ENCODE measurements at regions not wholly inside any gene's neighbourhood (a gene's known extent, or its start where the extent isn't known, plus 50 kb on each side); places are given as distances from the start of the nearest gene placed in this dataset.

DNA sequence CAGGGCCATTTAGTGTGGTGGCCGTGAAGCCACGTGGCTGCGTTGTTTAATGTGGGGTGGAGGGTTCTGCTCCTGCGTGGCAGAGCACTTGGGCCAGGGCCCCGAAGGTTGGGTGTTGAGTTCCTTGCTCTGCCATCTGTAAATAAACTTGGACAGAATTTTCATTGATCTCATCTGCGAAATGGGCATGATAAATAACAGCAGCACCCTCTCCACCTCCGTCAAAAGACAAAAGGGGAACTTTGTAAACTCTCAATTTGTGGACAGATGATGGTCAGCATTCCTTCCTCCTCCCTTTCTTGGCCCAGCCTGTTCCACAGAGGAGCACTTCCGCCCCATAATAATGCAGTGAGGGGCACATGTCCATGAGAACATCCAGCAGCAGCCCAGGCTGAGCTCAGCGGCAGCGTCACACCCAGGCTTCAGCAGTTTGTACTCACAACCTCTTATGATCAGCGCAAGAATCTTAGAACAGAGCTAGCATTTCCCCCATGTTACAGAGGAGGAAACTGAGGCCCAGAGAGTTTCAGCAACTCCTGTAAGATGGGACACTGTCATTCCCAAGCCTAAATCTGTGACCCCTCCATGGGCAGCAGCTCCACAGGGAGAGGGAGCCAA lies 874.5 kb downstream of the BRD1 start:
- no peak for DNase-seq

DNA sequence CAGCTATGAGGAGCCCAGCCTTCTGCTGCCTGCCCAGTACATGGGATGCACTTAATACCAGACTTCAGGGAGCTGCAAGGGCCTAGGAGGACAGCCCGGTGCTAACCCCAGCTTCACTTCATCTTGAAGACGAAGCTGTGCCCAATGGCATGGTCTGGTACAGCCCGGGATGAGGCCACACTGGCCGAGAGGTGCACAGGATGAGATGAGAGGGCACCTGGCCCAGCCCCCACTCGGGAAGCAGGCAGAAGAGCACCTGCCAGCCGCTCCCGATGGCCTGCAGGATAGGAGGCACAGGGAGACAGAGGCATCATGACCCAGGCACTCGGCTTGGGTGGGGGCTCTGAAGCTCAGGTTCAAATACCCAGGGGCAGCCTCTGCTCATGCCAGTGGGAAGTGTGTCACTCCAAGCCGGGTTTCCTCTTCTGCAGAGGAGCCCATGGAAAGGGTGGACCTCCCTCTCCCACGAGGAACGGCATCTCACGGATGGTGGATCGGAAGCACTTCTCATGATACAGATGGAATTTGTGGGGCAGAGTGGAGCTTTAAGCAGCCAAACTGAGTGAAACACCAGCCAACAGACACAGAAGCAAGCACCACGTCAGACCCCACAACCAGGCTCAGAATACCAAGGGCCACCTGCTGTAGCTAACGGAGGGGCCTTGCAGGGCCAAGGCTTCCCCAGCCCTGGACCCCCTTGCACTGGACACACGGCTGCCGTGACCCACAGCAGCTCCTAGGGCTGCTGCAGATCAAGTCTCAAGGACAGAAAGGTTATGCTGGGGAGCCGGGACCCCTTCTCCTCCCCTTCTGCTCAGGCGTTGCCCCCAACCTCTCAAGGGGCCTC lies 875.2 kb downstream of the BRD1 start:
- no peak for DNase-seq

DNA sequence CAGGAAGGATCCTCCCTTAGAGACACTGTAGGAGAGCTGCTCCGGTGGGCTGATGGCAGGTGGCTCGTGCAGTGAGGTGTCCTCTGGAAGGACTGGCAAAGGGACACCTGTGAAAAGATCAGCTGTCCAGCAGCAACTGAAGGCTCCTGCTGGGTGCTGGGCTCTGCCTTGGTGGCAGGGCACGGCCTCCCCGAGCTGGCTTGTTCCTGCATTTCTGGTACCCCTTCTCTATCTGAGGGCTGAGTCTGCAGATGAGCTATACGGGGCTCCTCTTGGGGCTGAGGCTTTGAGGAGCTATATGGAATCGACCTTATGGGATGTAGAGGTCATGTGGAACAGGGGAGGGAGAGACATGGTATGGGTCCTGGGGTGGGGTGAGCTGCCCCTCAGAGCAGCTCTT lies 875.8 kb downstream of the BRD1 start:
- no peak for DNase-seq

DNA sequence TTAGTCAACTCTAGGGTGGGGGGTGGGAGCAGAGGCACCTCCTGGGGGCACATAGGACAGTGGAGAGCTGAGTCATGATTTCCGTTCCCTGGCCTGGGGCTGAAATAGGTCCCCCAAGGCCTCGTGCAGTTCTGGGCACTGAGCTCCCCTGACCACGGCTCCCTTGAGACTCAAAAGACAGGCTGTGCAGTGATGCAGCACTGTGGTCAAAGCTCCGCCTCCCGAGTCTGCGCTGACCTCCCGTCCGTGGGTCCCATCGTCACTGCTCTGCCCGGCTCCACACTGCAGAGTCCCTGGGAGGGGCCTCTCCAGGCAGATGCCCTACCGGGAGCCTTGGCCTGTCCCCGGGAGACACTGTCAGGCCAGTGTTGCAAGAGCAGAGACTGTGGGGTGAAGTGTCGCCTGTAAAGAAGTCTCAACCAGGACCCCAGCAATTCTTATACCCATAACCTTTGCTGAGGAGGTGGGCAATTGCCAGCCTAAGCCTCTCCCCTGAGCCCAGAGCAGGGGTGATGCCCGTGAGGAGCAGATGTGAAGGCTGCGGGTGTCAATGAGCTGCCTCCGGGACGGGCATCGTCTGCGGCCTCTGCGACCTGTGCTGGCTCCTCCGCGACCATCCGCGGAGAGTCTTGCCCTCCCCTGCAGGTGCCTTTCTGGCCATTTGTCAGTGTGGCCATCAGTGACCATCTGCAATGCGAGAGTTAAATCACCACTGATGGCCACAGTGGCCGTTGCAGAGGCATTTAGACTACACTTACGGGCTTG lies 877.3 kb downstream of the BRD1 start:
- no peak for DNase-seq

DNA sequence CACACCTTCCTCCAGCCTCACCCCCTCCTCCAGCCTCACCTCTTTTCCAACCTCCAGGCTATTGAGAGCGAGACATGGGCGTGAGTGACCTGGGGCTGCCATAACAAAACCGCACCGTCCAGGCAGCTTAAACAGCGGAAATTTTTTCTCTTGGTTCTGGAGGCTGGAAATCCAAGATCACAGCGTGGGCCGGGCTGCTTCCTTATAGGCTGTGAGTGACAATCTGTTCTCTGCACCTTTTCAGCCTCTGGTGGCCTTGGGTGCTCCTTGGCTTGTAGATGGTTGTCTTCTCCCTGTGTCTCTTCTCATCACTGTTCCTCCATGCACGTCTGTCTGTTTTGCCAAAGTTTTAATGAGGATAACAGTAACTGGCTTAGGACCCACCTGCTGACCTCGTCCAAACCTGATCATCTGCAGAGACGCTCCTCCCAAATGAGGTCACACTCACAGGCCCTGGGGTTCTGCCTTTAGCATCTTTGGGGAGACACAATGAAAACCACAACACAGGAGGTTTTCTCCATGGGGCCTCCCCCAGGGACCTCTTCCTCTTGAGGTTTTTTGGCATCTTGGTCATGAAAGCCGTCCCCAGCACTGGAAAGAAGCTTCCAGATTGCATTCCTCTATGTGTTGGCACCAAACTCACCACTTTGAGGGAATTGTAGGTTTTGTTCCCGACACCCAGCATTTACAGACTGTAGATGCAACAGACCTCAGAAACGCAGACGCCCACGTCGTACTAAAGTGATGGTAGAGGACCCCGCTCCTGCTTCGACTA lies 878.1 kb downstream of the BRD1 start:
- DNase-seq, result no peak

DNA sequence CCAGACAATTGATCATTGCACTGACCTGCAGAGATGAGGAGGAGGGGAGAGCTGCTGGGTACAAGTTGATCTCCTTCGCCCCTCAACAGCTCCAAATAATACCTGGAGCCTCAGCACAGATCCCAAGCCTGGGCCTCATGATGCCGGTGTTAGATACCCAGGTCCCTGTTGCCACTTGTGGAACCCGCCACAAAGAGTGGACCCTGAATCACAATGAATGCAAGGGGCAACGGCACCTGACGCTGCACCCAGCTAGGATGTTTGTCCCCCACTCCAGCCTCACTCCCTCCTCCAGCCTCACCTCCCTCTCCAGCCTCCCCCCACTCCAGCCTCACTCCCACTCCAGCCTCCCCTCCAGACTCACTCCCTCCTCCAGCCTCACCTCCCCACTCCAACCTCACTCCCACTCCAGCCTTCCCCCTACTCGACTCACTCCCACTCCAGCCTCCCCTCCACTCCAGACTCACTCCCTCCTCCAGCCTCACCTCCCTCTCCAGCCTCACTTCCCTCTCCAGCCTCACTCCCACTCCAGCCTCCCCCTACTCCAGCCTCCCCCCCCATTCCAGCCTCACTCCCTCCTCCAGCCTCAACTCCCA lies 879.0 kb downstream of the BRD1 start:
- DNase-seq, result no peak

DNA sequence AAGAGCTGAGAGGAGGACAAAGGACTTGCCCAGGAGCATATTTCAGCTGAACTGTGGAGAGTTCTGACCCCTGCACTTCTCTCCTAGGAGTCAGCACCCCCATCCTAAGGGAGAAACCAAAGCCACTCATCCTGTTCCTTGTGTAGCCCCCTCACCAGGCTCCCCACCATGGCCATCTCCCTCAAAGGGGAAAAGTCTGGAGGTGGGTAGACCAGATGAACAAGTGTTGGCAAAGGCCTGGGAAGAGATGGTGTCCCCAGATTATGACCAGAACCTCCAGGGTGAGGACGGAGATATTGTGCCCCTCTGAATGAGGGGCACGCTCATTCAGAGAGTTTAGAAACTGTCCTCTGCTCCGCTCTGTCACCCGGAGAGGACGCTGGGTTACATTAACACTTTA lies 880.0 kb downstream of the BRD1 start:
- no peak for DNase-seq

DNA sequence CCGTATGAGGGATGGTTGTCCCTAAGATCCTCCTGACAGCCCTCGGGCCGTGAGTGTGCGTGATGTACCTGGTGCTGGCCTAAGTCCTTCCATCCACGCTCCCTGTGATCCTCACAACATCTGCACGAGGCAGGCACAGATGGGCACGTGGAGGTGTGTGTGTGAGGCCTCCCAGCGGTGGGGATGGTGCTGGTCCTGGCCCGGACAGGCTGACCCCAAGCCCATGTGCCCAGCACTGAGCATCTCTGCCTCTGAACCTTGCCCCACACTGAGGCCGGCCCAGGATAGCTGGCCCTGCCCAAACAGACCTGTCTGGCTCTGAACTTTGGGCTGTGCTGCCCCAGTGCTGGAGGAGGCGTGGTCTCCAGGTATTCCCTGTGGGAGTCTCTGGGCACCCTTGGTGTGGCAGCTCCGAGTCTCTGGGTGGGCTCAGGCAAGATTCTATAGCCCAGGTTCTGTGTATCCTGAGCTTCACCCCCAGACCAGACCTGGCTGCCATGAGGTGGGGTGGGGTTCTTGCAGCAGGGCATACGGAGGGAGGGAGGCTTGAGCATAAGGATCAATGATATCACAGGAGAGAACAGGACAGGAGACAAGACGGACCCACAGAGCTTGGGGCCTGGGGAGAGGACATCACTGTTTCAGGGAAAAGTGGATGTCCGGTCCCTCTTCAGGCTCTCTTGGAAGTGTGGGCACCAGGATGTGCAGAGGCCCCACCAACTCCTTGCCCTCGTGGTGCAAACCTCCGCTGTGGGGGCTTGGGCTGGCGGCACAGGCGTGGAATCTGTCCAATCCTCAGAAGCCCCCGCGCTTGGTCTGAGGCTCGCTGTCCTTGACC lies 881.8 kb downstream of the BRD1 start:
- DNase-seq, result no peak

DNA sequence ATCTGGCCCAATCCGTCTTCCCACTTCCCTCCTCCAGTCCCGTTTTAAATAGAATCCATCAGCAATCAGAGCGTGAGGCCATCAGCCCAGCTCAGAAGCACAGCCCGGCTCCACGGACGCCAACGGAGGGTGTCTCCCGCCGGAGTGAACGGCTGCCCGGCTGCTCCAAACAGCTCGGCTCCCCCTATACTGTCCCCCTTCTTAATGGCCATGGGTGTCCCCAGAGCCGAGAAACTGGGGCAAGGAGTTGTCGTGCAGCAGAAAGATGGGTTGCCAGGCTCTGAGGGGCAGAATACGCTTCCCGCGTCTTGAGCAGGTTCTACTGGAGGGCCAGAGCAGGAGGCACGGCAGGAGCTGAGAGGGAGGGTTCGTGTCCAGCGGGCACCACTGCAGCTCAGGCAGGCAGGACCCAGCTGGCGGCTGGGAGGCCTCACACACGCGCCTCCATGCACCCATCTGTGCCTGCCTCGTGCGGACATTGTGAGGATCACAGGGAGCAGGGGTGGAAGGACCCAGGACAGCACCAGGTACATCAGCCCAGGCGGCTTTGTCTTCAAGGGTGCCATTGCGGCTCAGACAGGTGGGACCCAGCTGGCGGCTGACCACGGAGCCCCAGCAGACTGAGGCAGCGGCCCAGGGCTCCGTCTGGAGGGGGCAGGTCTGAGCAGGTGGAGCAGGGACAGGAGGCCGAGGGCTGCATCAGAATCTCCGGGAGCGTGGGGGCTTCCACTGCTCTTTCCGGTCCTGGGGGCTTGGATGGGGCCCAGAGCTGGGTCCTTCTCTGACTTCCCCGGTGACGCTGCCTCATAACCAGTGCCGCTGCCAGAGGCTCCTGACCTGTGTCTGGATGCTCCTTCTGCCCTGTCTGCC lies 882.7 kb downstream of the BRD1 start:
- DNase-seq, result no peak

DNA sequence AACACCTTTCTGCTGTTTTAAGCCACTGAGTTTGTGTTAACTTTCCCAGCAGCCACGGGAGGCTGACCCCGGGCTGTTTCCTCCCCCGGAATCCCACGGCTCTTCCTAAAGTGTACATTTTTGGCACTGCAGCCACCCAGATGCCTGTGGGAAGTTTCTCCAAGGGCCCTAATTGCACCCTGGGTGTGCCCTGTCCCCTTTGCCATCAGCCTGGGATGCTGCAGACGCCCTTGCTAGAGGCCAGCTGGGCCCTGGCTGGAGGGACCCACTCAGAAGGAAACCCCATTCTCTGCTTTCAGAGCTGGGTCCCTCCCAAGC lies 883.3 kb downstream of the BRD1 start:
- DNase-seq, result no peak

DNA sequence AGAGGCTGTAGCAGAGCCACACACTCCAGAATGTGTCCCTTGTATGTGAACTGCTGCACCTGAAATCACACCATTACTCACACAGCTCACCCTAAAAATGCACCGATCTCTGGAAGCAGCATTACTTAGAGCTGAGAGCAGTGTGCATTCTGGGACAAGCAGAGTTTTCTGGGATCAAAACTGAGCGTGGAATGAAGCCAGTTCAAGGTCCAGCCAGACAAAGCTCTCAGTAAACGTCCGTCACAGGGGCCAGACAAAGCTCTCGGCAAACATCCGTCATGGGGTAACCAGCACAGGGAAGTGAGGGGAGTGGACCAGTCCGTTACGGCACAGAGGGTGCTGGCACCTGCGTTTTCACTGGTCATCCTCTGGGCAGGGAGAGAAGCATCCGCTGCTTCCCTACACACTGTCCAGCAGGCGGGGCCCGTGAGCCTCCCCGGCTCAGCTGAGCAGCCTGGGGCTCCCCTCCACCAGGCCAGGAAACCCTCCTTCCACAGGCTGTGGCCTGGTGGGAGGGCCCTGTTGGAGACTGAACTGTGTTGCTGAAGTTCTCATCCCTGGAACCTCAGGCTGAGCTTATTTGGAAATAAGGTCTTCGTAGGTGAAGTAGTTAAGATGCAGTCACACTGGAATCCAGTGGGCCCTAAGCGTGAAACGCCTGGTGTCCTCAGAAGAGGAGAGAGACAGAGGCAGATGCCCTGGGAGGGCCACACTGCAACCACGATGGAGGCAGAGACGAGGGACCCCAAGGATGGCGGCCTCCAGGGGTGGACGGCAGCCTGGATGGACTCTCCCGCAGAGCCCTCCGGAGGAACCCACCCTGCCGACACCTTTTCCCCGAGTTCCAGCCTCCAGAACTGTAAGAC lies 883.9 kb downstream of the BRD1 start:
- DNase-seq, result peak; percentile 10

DNA sequence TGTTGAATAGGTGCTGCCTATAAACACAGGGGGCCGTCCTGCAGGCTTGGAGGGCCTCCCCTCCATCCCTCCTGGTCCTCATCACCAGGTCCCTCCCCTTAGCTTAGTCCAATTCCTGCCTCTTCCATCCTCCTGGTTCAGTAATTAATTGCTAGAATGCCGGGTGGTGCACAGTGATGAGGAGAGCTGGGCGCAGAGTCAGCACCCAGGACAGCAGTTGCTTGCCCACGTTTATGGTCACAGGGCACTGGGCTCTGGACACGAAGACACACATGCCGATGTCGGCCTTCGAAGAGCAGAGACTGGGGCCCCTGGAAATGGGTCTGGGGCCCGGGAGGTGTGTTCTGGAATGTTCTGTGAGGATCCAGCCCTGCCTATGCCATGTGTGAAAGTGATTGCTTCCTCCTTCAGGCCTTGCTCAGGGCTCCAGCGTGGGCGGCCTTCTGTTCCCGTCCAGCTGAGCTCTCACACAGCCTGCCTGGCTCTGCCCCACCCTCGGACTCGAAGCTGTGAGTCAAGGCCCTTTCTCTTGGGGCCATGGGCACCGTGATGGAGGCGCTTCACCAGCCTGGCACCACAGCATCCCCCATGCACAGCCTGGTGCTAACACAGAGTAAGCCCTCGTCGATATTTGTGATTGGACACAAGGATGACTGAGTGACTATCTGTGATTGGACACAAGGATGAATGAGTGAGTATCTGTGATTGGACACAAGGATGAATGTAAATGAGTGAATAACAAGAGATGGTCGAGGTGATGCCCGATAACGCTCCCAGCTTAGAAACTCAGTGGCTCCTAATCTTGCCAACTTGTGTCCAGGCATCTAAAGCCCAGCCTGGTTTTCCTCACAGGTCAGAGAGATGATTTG lies 884.7 kb downstream of the BRD1 start:
- no peak for DNase-seq

DNA sequence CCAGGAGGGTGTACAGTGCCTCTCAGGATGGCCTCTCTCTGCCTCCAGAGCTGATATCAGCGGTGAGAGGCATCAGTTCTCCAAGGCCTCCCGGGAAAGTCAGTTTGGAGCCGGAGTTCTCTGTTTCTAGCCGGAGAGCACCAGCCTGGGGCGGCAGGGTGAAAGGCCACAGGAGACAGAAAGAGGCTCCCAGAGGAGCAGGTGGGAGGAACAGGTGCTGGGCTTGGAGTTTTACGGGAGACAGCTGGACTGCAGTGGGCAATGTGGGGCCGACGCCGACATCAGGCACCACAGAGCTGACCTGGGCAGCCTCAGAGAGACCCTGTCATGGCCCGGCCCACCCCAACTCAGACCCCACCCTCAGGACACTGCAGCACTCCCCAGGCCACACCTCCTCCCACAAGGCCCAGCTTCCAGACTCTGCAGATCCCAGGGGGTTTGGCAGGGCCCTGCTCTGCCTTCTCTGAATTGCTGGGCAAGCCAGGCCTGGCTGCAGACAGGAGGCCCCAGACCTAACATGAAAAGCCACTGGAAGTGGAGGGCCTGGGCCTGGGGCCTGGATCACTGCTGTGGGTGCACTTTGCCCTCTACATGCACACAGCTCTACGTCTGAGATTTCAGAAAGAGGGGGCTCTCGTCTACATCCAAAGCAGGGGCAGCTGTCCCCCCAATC lies 885.6 kb downstream of the BRD1 start:
- DNase-seq, result no peak

DNA sequence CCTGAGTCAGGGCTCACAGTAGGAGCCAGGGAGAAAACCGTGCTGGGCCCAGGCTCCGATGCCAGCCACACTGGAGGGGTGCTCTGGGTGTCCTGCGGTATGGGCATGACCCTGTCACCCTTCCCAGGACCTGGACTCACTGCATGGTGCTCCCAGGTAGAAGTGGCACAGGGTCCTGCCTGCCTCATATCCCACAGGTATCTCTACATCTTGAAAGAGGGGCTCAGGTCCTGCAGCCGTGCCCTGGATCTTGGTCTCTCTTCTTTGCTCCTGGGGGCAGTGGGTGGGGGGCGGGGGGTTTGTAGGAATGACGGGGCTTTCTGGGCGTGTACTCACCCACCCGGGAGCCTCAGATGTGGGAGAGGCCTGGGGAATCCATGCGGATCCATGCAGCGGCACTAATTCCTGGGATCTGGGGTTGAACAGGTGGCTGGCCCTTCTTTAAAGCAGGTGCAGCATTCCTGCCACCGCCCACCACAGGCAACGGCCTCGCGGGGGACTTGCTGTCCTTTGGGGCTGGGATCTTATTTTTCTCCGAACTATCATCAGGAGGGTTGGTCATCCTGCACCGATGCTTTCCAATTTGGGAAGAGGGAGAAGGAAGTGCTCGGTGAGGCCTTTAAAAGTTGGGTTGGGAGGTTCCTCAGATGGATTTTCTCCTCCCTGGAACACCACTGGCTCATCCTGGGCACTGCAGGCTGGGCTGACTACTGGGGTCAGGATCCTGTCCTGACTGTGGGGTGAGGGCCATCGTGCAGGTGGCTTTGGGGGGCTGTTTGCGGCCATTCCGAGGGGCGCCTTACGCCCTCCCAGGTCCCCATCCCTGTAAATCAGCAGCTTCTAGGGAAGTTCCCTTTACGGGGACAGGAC lies 886.4 kb downstream of the BRD1 start:
- DNase-seq, result no peak

DNA sequence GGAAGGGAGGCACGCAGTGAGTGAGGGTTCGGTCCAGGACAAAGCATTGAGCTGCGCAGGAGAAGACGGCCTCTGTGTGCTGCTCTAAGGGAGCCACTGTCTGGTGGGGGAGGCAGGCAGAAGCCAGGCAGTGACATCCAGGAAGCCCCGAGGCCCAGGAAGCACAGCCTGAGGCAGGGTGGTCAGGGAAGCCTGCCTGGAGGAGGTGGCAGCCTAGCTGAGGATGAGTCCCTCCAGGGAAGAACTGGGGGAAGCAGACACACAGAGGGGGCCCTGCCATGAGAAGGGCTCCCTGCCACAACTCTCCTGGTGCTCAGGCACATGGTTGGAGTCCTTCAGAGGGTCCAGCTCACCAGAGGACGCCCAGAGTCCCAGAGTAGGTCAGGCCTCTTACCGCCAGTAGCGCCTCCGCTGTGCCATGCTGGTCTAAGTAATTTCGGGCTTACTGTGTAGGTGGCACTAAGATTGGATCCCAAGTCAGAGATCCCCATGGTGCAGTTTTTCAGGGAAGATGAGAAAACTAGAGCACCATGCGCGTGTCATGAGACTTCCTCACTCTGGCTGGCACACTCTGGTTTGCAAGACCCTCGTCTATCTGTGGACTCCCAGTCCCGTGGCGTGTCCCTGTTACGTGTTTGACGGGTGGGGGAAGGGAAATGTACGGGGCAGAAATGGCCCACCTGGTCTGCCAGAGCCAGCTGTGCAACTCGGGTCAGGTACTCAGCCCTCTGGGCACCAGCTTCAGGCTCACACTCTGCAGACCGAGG lies 887.2 kb downstream of the BRD1 start:
- DNase-seq, result no peak
